ENCODE measurements at regions not wholly inside any gene's neighbourhood (a gene's known extent, or its start where the extent isn't known, plus 50 kb on each side); places are given as distances from the start of the nearest gene placed in this dataset.

DNA sequence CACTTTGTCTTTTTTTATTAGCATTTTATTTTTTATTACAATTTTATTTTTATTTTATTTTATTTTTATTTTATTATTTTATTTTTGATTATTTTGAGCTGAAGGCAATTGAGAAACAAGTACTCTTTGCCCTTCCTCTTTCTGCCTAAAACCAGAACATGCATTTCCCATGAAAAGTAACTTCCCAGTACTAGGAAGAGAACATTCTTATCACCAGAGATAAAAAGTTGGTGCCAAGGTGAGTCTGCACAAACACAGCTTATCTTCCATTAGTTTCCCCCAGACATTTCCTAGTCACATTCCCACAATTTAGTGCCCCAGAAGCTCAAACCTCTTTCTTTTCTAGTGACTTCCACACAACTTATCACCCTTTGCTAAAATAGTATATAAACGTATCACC is 84.8 kb downstream of the CD24 start:
- TF ChIP-seq, protein P1, sequence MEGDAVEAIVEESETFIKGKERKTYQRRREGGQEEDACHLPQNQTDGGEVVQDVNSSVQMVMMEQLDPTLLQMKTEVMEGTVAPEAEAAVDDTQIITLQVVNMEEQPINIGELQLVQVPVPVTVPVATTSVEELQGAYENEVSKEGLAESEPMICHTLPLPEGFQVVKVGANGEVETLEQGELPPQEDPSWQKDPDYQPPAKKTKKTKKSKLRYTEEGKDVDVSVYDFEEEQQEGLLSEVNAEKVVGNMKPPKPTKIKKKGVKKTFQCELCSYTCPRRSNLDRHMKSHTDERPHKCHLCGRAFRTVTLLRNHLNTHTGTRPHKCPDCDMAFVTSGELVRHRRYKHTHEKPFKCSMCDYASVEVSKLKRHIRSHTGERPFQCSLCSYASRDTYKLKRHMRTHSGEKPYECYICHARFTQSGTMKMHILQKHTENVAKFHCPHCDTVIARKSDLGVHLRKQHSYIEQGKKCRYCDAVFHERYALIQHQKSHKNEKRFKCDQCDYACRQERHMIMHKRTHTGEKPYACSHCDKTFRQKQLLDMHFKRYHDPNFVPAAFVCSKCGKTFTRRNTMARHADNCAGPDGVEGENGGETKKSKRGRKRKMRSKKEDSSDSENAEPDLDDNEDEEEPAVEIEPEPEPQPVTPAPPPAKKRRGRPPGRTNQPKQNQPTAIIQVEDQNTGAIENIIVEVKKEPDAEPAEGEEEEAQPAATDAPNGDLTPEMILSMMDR (IDR thresholded peaks at IDR 0.05) = no peak
- no peak for TF ChIP-seq POLR2AphosphoS5 (IDR thresholded peaks at IDR 0.05)

Data from prostate gland (tissue), 2 donors.